ENCODE measurements at regions not wholly inside any gene's neighbourhood (a gene's known extent, or its start where the extent isn't known, plus 50 kb on each side); places are given as distances from the start of the nearest gene placed in this dataset.

GRCh38 chr15:70375006-70375431 is 277.3 kb upstream of the TLE3 start:
- TF ChIP-seq SIN3A (IDR thresholded peaks at IDR 0.05; ENCODE audit: borderline replicate concordance, insufficient read depth, low read length): no peak
- no peak for TF ChIP-seq FOXP2 (optimal IDR thresholded peaks at IDR 0.05; ENCODE audit: borderline replicate concordance, extremely low read depth, extremely low read length, insufficient read depth)
- TF ChIP-seq REST (IDR thresholded peaks at IDR 0.05; ENCODE audit: insufficient read depth in 1 of 2, low read depth in 2 of 2, low read length in 2 of 2): no peak
- TF ChIP-seq TAF1 (IDR thresholded peaks at IDR 0.05; ENCODE audit: borderline replicate concordance, insufficient read depth, low read length): no peak
- no peak for TF ChIP-seq POLR2AphosphoS5 (IDR thresholded peaks at IDR 0.05; ENCODE audit: low read depth, low read length)

- TF ChIP-seq TAF1 (IDR thresholded peaks at IDR 0.05; ENCODE audit: borderline replicate concordance, insufficient read depth, low read length) (no peak), SIN3A (IDR thresholded peaks at IDR 0.05; ENCODE audit: borderline replicate concordance, insufficient read depth, low read length) (no peak), POLR2AphosphoS5 (IDR thresholded peaks at IDR 0.05; ENCODE audit: low read depth, low read length) (no peak), REST (IDR thresholded peaks at IDR 0.05; ENCODE audit: insufficient read depth in 1 of 2, low read depth in 2 of 2, low read length in 2 of 2) (no peak), FOXP2 (optimal IDR thresholded peaks at IDR 0.05; ENCODE audit: borderline replicate concordance, extremely low read depth, extremely low read length, insufficient read depth) (no peak)
These were observed 276.4 kb upstream of the TLE3 start for GRCh38 chr15:70374096-70374495.

GRCh38 chr15:70362886-70363285 is 265.2 kb upstream of the TLE3 start:
- TF ChIP-seq POLR2AphosphoS5 (IDR thresholded peaks at IDR 0.05; ENCODE audit: low read depth, low read length) (no peak), TAF1 (IDR thresholded peaks at IDR 0.05; ENCODE audit: borderline replicate concordance, insufficient read depth, low read length) (no peak), SIN3A (IDR thresholded peaks at IDR 0.05; ENCODE audit: borderline replicate concordance, insufficient read depth, low read length) (no peak), FOXP2 (optimal IDR thresholded peaks at IDR 0.05; ENCODE audit: borderline replicate concordance, extremely low read depth, extremely low read length, insufficient read depth) (no peak), REST (IDR thresholded peaks at IDR 0.05; ENCODE audit: insufficient read depth in 1 of 2, low read depth in 2 of 2, low read length in 2 of 2) (no peak)

- TF ChIP-seq REST (IDR thresholded peaks at IDR 0.05; ENCODE audit: insufficient read depth in 1 of 2, low read depth in 2 of 2, low read length in 2 of 2): no peak
- no peak for TF ChIP-seq POLR2AphosphoS5 (IDR thresholded peaks at IDR 0.05; ENCODE audit: low read depth, low read length)
- no peak for TF ChIP-seq SIN3A (IDR thresholded peaks at IDR 0.05; ENCODE audit: borderline replicate concordance, insufficient read depth, low read length)
These were observed 264.6 kb upstream of the TLE3 start for GRCh38 chr15:70362350-70362749.

- TF ChIP-seq POLR2AphosphoS5 (IDR thresholded peaks at IDR 0.05; ENCODE audit: low read depth, low read length): no peak
- no peak for TF ChIP-seq SIN3A (IDR thresholded peaks at IDR 0.05; ENCODE audit: borderline replicate concordance, insufficient read depth, low read length)
- TF ChIP-seq FOXP2 (optimal IDR thresholded peaks at IDR 0.05; ENCODE audit: borderline replicate concordance, extremely low read depth, extremely low read length, insufficient read depth): no peak
- TF ChIP-seq TAF1 (IDR thresholded peaks at IDR 0.05; ENCODE audit: borderline replicate concordance, insufficient read depth, low read length): no peak
- no peak for TF ChIP-seq REST (IDR thresholded peaks at IDR 0.05; ENCODE audit: insufficient read depth in 1 of 2, low read depth in 2 of 2, low read length in 2 of 2)
These were observed 264.2 kb upstream of the TLE3 start for GRCh38 chr15:70361891-70362290.
